ENCODE measurements at regions not wholly inside any gene's neighbourhood (a gene's known extent, or its start where the extent isn't known, plus 50 kb on each side); places are given as distances from the start of the nearest gene placed in this dataset.

DNA sequence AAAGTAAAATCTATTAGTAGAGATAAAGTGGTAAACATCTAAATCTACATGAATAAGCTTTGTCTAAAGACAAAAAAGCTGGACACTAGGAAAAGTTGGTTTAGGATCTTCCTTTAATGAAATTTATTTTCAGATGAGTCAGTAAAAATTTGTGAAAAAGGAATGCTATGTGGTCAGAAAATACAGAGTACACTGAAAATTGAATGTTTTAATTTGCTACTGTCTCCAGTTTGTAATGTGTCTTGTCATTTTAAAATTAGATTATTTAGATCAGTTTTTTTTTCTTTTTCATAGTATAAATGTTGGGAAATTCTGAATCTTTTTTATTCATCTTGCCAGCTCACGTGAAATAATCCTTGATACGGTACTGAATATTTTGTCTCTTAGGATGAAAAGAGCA lies 56.9 kb downstream of the SLITRK6 start:
- DNase-seq (ENCODE audit: low read depth in 1 of 2, low spot score in 1 of 2): no peak

GRCh38 chr13:85741017-85741416 lies 58.2 kb downstream of the SLITRK6 start:
- no peak for DNase-seq (ENCODE audit: low read depth in 1 of 2, low spot score in 1 of 2)

- DNase-seq (ENCODE audit: low read depth in 1 of 2, low spot score in 1 of 2): no peak
Observed at GRCh38 chr13:85738696-85739320, 60.4 kb downstream of the SLITRK6 start.

DNA sequence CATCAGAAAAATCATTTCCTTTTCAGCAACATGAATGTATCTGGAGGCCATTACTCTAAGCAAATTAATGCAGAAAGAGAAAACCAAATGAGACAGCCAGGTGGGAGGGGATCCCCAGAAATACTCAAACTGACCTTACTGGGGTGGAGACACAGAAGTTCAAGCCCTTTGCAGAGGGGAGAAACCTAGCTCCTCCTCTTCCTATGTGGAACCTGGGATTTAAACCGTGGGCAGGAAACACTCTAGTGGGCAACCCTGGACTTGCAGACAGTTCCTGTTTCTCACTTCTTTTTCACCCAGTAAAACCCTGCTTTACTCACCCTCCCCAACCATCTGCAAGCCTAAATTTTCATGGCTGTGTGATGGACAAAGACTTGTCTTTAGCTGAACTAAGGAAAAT lies 61.3 kb downstream of the SLITRK6 start:
- DNase-seq (ENCODE audit: low read depth in 1 of 2, low spot score in 1 of 2): no peak

- DNase-seq (ENCODE audit: low read depth in 1 of 2, low spot score in 1 of 2): no peak
Observed at GRCh38 chr13:85729296-85729695, 69.9 kb downstream of the SLITRK6 start.

- no peak for DNase-seq (ENCODE audit: low read depth in 1 of 2, low spot score in 1 of 2)
Observed at GRCh38 chr13:85728811-85729210, 70.4 kb downstream of the SLITRK6 start.

DNA sequence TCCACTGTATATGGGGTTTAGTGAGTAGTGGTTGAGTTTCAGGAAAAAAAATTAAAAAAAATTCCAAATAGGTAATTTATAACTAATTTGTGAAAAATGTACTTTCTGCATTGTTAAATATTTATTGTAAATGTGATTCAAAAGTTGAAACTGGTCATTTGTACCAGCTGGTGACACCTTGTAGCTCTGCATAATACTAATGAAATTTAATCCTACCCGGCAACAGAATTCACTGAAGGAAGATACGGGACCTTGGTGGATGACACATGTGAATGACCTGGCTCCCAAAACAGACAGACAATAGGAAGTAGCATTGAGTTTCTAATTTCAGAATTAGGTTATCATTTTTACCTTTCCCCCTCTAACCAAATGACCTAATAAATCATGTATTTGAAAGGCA lies 73.8 kb downstream of the SLITRK6 start:
- no peak for DNase-seq (ENCODE audit: low read depth in 1 of 2, low spot score in 1 of 2)

DNA sequence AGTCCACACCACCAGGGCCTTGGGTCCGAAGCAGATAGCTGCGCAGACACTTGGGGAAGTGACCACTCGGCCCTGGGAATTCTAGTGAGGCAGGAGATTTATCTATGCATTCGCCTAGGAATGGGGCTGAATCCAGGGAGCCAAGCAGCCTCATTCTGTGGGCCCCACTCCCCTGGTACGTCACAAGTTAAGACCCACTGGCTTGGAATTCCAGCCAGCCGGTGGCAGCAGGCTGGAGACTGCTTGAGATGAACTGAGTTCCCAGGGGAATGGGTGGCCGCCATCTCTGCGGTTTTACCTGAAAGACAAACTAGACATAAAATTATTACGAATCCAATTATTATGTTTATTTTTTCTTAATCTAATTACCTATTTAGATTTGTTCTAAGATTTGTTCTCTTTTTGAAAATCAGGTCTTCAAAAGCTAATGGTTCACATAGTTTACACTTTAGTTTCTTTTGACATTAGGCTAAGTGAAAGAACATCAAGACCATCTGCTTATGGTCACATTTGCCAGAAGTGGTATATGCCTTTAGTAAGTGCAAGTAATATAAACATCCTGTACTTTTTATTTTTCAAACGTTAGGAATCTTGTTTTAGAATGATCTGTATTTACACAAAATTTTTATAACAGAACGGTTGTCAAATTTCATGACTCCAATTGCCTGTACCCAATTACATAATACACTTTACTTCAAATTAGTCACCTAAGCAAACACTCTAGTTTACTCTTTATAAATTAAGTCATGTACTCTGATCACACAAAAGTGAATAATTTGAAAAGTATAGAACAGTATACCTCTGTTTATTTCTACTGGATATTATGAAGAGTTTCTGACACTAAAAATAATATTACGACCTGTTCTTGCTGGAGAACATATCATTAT lies 74.4 kb downstream of the SLITRK6 start:
- no peak for DNase-seq (ENCODE audit: low read depth in 1 of 2, low spot score in 1 of 2)

GRCh38 chr13:85719749-85720148 lies 79.5 kb downstream of the SLITRK6 start:
- DNase-seq (ENCODE audit: low read depth in 1 of 2, low spot score in 1 of 2): no peak

DNA sequence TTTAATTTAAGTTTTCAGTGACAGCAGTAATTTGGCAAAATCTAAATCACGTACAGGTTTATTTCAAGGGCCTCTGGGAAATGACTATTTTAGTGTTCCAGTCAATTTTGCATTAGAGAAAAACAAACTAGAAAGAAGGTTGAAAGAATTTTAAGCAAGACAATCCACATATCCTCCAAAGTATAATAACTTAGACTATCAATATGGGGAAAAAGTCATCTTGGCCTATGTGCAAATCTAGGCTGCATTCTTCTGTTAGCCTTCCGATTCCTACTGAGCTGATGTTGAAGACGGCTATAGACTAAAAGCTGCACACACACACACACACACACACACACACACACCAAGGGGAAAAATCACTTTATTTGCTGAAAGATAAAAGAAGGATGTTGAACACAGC lies 81.3 kb downstream of the SLITRK6 start:
- no peak for DNase-seq (ENCODE audit: low read depth in 1 of 2, low spot score in 1 of 2)

GRCh38 chr13:85710545-85710944 lies 88.7 kb downstream of the SLITRK6 start:
- DNase-seq (ENCODE audit: low read depth in 1 of 2, low spot score in 1 of 2): no peak

DNA sequence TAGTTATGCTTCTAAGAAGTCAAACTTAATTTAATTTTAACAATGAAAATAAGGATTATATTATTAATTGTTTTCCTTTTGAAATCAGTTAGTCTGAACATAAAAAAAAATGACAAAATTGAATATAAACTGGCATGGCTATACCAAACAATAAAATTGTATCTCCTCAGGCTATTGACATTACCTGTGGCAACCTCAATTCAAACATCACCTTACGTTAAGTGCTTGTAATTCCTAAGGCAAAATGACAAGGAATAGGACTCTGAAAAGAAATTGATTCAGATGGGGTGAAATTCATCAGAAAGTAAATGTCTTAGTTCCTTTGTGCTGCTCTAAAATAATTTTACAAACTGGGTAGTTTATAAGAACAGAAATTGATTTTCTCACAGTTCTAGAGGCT lies 89.5 kb downstream of the SLITRK6 start:
- no peak for DNase-seq (ENCODE audit: low read depth in 1 of 2, low spot score in 1 of 2)

- no peak for DNase-seq (ENCODE audit: low read depth in 1 of 2, low spot score in 1 of 2)
Observed at GRCh38 chr13:85709072-85709471, 90.1 kb downstream of the SLITRK6 start.

- DNase-seq (ENCODE audit: low read depth in 1 of 2, low spot score in 1 of 2): no peak
Observed at GRCh38 chr13:85700906-85701305, 98.3 kb downstream of the SLITRK6 start.

- no peak for DNase-seq (ENCODE audit: low read depth in 1 of 2, low spot score in 1 of 2)
Observed at GRCh38 chr13:85698256-85698655, 101.0 kb downstream of the SLITRK6 start.

GRCh38 chr13:85694992-85695391 lies 104.2 kb downstream of the SLITRK6 start:
- DNase-seq (ENCODE audit: low read depth in 1 of 2, low spot score in 1 of 2): no peak

DNA sequence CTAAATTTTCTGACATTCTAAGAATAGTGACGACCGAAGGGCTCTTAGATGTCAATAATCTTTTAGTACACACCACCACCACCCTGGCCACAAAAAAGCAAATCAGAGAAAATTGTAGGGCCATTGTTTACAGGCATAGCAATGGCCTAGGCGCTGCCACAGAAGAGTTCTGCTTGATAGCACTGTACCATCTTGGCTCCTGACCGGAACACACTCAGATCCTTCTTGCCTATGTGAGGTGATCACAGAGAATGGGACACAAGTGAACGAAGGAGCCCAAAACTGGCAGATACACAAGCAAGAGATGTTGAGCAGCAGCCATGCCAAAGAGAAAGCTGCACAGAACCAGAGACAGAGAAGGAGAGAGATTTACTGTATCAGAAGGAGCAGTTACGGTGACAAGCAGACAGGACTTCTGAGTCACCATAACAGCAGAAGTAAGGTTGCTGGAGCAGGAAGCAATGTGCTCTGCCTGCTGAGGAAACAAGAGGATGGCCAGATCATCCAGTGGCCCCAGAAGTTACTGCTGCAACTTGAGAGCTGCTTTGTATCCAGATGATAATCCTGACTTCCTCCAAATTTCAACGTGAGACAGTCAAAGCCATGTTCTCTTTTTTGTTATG lies 105.2 kb downstream of the SLITRK6 start:
- no peak for DNase-seq (ENCODE audit: low read depth in 1 of 2, low spot score in 1 of 2)

DNA sequence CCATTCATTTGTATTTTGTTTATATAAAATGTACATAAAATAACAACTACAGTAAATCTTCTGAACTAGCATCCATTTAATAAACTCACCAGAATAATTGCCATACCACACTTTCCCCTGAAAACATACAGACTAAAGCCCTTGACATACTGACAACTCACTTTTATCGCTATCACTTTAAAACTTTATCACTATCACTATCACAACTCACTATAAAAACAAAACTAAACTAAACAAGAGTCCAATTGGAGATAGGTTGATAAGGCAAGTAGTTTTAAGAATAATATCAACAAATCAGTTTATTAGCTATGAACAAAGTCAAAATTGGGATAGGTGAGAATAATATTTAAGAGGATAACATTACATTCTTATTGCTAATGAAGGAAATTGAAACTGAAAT lies 108.9 kb downstream of the SLITRK6 start:
- no peak for DNase-seq (ENCODE audit: low read depth in 1 of 2, low spot score in 1 of 2)

GRCh38 chr13:85685436-85685835 lies 113.8 kb downstream of the SLITRK6 start:
- no peak for DNase-seq (ENCODE audit: low read depth in 1 of 2, low spot score in 1 of 2)

- DNase-seq (ENCODE audit: low read depth in 1 of 2, low spot score in 1 of 2): no peak
Observed at GRCh38 chr13:85675151-85675907, 123.9 kb downstream of the SLITRK6 start.

- DNase-seq (ENCODE audit: low read depth in 1 of 2, low spot score in 1 of 2): no peak
Observed at GRCh38 chr13:85671336-85671735, 127.9 kb downstream of the SLITRK6 start.

DNA sequence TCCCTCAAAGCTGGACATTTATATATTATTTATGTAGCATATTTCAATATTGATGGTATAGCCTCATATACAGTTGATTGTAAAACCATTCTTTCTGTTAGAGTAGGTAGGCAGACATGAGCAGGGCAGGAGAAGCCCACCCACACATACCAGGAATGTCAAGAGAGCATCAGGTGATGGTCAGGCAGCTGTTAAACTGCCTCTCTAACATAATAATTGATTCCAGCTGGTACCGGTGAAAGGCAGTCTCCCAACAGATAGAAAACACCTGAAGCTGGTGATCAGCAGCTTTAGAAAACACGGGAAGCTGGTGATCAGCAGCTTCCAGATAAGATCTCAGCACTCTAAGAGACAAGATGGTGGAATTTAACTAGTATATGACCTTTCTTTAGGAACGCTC lies 132.9 kb downstream of the SLITRK6 start:
- no peak for DNase-seq (ENCODE audit: low read depth in 1 of 2, low spot score in 1 of 2)
